ENCODE measurements at regions not wholly inside any gene's neighbourhood (a gene's known extent, or its start where the extent isn't known, plus 50 kb on each side); places are given as distances from the start of the nearest gene placed in this dataset.

GRCh38 chr12:75961878-75962277 lies 69.7 kb downstream of the PHLDA1 start:
- Histone ChIP-seq H3K4me1 (ENCODE audit: control insufficient read depth, extremely low read depth, insufficient read depth, low read length) (peaks cover 5% of the 10 kb centered on the region), H3K27ac (ENCODE audit: insufficient read depth, low read length) (no peak overlapping the region), H2AFZ (ENCODE audit: low read length) (no peak overlapping the region), H3K4me3 (replicated peaks in 1 of 4; ENCODE audit: control extremely low read depth in 1 of 4, insufficient read depth in 1 of 4, low read depth in 3 of 4, low read length in 4 of 4) (no peak overlapping the region), H3K79me2 (ENCODE audit: control insufficient read depth, insufficient read depth, low read length) (no peaks in the 10 kb centered on the region), H3K4me2 (ENCODE audit: extremely low read depth, insufficient read depth, low read length) (no peak overlapping the region), H3K27me3 (ENCODE audit: control insufficient read depth, insufficient read depth, low read length) (no peaks in the 10 kb centered on the region), H3K36me3 (ENCODE audit: control insufficient read depth, insufficient read depth, low read length) (no peaks in the 10 kb centered on the region), H3K9ac (ENCODE audit: insufficient read depth, low read length) (no peak overlapping the region), H4K20me1 (ENCODE audit: control insufficient read depth, extremely low read depth, insufficient read depth, low read length) (no peaks in the 10 kb centered on the region), H3K9me3 (ENCODE audit: control insufficient read depth, insufficient read depth, low read depth, low read length) (no peaks in the 10 kb centered on the region)
- no peak for DNase-seq (ENCODE audit: low read depth in 2 of 2)
- TF ChIP-seq EZH2 (IDR thresholded peaks at IDR 0.05; ENCODE audit: low read length, missing control alignments) = no peak

GRCh38 chr12:75960954-75961661 lies 70.5 kb downstream of the PHLDA1 start:
- Histone ChIP-seq H2AFZ (ENCODE audit: low read length) (no peak overlapping the region), H3K9ac (ENCODE audit: insufficient read depth, low read length) (no peak overlapping the region), H4K20me1 (ENCODE audit: control insufficient read depth, extremely low read depth, insufficient read depth, low read length) (no peaks in the 10 kb centered on the region), H3K27ac (ENCODE audit: insufficient read depth, low read length) (no peak overlapping the region), H3K27me3 (ENCODE audit: control insufficient read depth, insufficient read depth, low read length) (no peaks in the 10 kb centered on the region), H3K4me1 (ENCODE audit: control insufficient read depth, extremely low read depth, insufficient read depth, low read length) (peaks cover 5% of the 10 kb centered on the region), H3K4me3 (replicated peaks in 1 of 4; ENCODE audit: control extremely low read depth in 1 of 4, insufficient read depth in 1 of 4, low read depth in 3 of 4, low read length in 4 of 4) (no peak overlapping the region), H3K9me3 (ENCODE audit: control insufficient read depth, insufficient read depth, low read depth, low read length) (no peaks in the 10 kb centered on the region), H3K4me2 (ENCODE audit: extremely low read depth, insufficient read depth, low read length) (no peak overlapping the region), H3K36me3 (ENCODE audit: control insufficient read depth, insufficient read depth, low read length) (no peaks in the 10 kb centered on the region), H3K79me2 (ENCODE audit: control insufficient read depth, insufficient read depth, low read length) (no peaks in the 10 kb centered on the region)
- no peak for DNase-seq (ENCODE audit: low read depth in 2 of 2)
- TF ChIP-seq CTCF (conservative IDR thresholded peaks at IDR 0.05 in 1 of 2, IDR thresholded peaks at IDR 0.05 in 1 of 2; ENCODE audit: low read depth in 1 of 2, low read length in 2 of 2) (no peak), EZH2 (IDR thresholded peaks at IDR 0.05; ENCODE audit: low read length, missing control alignments) (no peak)

GRCh38 chr12:75960086-75960910 lies 71.3 kb downstream of the PHLDA1 start:
- Histone ChIP-seq H3K9me3 (ENCODE audit: control insufficient read depth, insufficient read depth, low read depth, low read length) (no peaks in the 10 kb centered on the region), H2AFZ (ENCODE audit: low read length) (no peak overlapping the region), H4K20me1 (ENCODE audit: control insufficient read depth, extremely low read depth, insufficient read depth, low read length) (no peaks in the 10 kb centered on the region), H3K27me3 (ENCODE audit: control insufficient read depth, insufficient read depth, low read length) (no peaks in the 10 kb centered on the region), H3K36me3 (ENCODE audit: control insufficient read depth, insufficient read depth, low read length) (no peaks in the 10 kb centered on the region), H3K4me3 (replicated peaks in 1 of 4; ENCODE audit: control extremely low read depth in 1 of 4, insufficient read depth in 1 of 4, low read depth in 3 of 4, low read length in 4 of 4) (no peak overlapping the region), H3K4me1 (ENCODE audit: control insufficient read depth, extremely low read depth, insufficient read depth, low read length) (peaks cover 5% of the 10 kb centered on the region), H3K27ac (ENCODE audit: insufficient read depth, low read length) (no peak overlapping the region), H3K9ac (ENCODE audit: insufficient read depth, low read length) (no peak overlapping the region), H3K79me2 (ENCODE audit: control insufficient read depth, insufficient read depth, low read length) (no peaks in the 10 kb centered on the region), H3K4me2 (ENCODE audit: extremely low read depth, insufficient read depth, low read length) (no peak overlapping the region)
- TF ChIP-seq EZH2 (IDR thresholded peaks at IDR 0.05; ENCODE audit: low read length, missing control alignments) (no peak), CTCF (conservative IDR thresholded peaks at IDR 0.05 in 1 of 2, IDR thresholded peaks at IDR 0.05 in 1 of 2; ENCODE audit: low read depth in 1 of 2, low read length in 2 of 2) (no peak)
- no peak for DNase-seq (ENCODE audit: low read depth in 2 of 2)
